ENCODE measurements at regions not wholly inside any gene's neighbourhood (a gene's known extent, or its start where the extent isn't known, plus 50 kb on each side); places are given as distances from the start of the nearest gene placed in this dataset.

- H3K4me1 ChIP-seq (ENCODE audit: insufficient read depth, low read length), result no peaks in the 10 kb centered on the region
- no peak overlapping the region for H3K4me3 ChIP-seq (ENCODE audit: low read depth in 1 of 2, low read length in 2 of 2)
- H3K36me3 ChIP-seq (ENCODE audit: insufficient read depth, low read length), result no peaks in the 10 kb centered on the region
- no peaks in the 10 kb centered on the region for H3K79me2 ChIP-seq (ENCODE audit: insufficient read depth, low read length)
- no peak overlapping the region for H3K9ac ChIP-seq (ENCODE audit: low read depth, low read length)
- H2AFZ ChIP-seq (ENCODE audit: low read depth, low read length), result no peak overlapping the region
- DNase-seq (no peak), ATAC-seq (ENCODE audit: insufficient read depth, low read depth) (no peak)
- TF ChIP-seq CTCF (IDR thresholded peaks at IDR 0.05; ENCODE audit: borderline replicate concordance, extremely low read depth, low read length, poor library complexity, severe bottlenecking) (no peak), EZH2 (IDR thresholded peaks at IDR 0.05; ENCODE audit: borderline replicate concordance, low read depth, low read length, severe bottlenecking) (no peak)
- H3K27me3 ChIP-seq (ENCODE audit: insufficient read depth, low read length, poor library complexity), result peaks cover 6% of the 10 kb centered on the region
- no peak overlapping the region for H3K27ac ChIP-seq (ENCODE audit: low read length)
- H3K4me2 ChIP-seq (ENCODE audit: insufficient read depth, low read length), result no peak overlapping the region
- H3K9me3 ChIP-seq (ENCODE audit: insufficient read depth, low read length, severe bottlenecking), result no peaks in the 10 kb centered on the region
- no peaks in the 10 kb centered on the region; the same call in 1 of the 2 replicates for H4K20me1 ChIP-seq (ENCODE audit: insufficient read depth, low read length)
Measured at GRCh38 chr3:193874512-193874911, 261.4 kb upstream of the HES1 start.

GRCh38 chr3:193874997-193875593 is 260.9 kb upstream of the HES1 start:
- no peak overlapping the region for H2AFZ ChIP-seq (ENCODE audit: low read depth, low read length)
- H3K4me3 ChIP-seq (ENCODE audit: low read depth in 1 of 2, low read length in 2 of 2), result no peak overlapping the region
- no peaks in the 10 kb centered on the region for H3K36me3 ChIP-seq (ENCODE audit: insufficient read depth, low read length)
- no peak overlapping the region for H3K9ac ChIP-seq (ENCODE audit: low read depth, low read length)
- H3K79me2 ChIP-seq (ENCODE audit: insufficient read depth, low read length), result no peaks in the 10 kb centered on the region
- no peak overlapping the region for H3K4me2 ChIP-seq (ENCODE audit: insufficient read depth, low read length)
- no peak for TF ChIP-seq EZH2 (IDR thresholded peaks at IDR 0.05; ENCODE audit: borderline replicate concordance, low read depth, low read length, severe bottlenecking)
- TF ChIP-seq CTCF (IDR thresholded peaks at IDR 0.05; ENCODE audit: borderline replicate concordance, extremely low read depth, low read length, poor library complexity, severe bottlenecking), result no peak
- no peaks in the 10 kb centered on the region for H3K4me1 ChIP-seq (ENCODE audit: insufficient read depth, low read length)
- no peak overlapping the region for H3K27ac ChIP-seq (ENCODE audit: low read length)
- DNase-seq (no peak), ATAC-seq (ENCODE audit: insufficient read depth, low read depth) (no peak)
- peaks cover 6% of the 10 kb centered on the region for H3K27me3 ChIP-seq (ENCODE audit: insufficient read depth, low read length, poor library complexity)
- no peaks in the 10 kb centered on the region; the same call in 1 of the 2 replicates for H4K20me1 ChIP-seq (ENCODE audit: insufficient read depth, low read length)
- no peaks in the 10 kb centered on the region for H3K9me3 ChIP-seq (ENCODE audit: insufficient read depth, low read length, severe bottlenecking)

GRCh38 chr3:193875601-193876321 is 260.2 kb upstream of the HES1 start:
- Histone ChIP-seq H3K9me3 (ENCODE audit: insufficient read depth, low read length, severe bottlenecking) (no peaks in the 10 kb centered on the region), H3K4me3 (ENCODE audit: low read depth in 1 of 2, low read length in 2 of 2) (no peak overlapping the region)

More at GRCh38 chr3:193875601-193876321, 260.2 kb upstream of the HES1 start:
- Histone ChIP-seq H3K9ac (ENCODE audit: low read depth, low read length) (no peak overlapping the region), H3K79me2 (ENCODE audit: insufficient read depth, low read length) (no peaks in the 10 kb centered on the region), H3K36me3 (ENCODE audit: insufficient read depth, low read length) (no peaks in the 10 kb centered on the region), H3K27ac (ENCODE audit: low read length) (no peak overlapping the region), H3K4me1 (ENCODE audit: insufficient read depth, low read length) (no peaks in the 10 kb centered on the region), H2AFZ (ENCODE audit: low read depth, low read length) (no peak overlapping the region), H3K4me2 (ENCODE audit: insufficient read depth, low read length) (no peak overlapping the region), H4K20me1 (ENCODE audit: insufficient read depth, low read length) (no peaks in the 10 kb centered on the region), H3K27me3 (ENCODE audit: insufficient read depth, low read length, poor library complexity) (peaks cover 8% of the 10 kb centered on the region)
- ATAC-seq (ENCODE audit: insufficient read depth, low read depth), result no peak
- no peak for DNase-seq
- no peak for TF ChIP-seq CTCF (IDR thresholded peaks at IDR 0.05; ENCODE audit: borderline replicate concordance, extremely low read depth, low read length, poor library complexity, severe bottlenecking)
- no peak for TF ChIP-seq EZH2 (IDR thresholded peaks at IDR 0.05; ENCODE audit: borderline replicate concordance, low read depth, low read length, severe bottlenecking)
